IPS-18c (cell line): ENCODE measurements at regions not wholly inside any gene's neighbourhood (a gene's known extent, or its start where the extent isn't known, plus 50 kb on each side); places are given as distances from the start of the nearest gene placed in this dataset.

Experiments
- H3K4me3 ChIP-seq: 2 replicates; pipeline ENCODE4 v1.7.0; 2013; ENCODE audit warnings: low read depth, mild to moderate bottlenecking, low read length, moderate library complexity; ENCODE audit not compliant: insufficient read depth
- H3K9me3 ChIP-seq: one replicate; pipeline ENCODE4 v1.6.1; 2013; ENCODE audit warnings: mild to moderate bottlenecking, low read length, moderate library complexity; ENCODE audit not compliant: control insufficient read depth, insufficient read depth

DNA sequence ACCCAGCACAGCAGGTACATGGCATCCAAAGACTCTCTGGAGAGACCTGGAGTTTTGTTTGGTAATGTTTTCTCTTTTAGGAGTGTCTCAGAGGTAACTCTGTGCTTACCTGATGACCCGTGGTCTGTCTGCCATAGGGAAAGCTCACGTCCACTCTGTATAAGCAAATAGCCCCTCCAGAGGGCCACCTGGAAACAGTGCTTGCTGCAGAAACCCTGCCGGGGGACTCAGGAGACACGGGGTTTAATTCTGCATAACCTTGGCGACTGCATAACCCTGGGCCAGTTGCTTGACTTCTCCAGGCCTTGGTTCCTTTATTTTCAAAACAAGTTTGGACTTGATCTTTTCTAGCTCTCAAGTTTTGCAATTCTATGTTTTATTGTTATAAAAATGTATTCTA, 187.2 kb upstream of the SOX1 start:
- Histone ChIP-seq H3K4me3 (no peak overlapping the region), H3K9me3 (no peaks in the 10 kb centered on the region)

DNA sequence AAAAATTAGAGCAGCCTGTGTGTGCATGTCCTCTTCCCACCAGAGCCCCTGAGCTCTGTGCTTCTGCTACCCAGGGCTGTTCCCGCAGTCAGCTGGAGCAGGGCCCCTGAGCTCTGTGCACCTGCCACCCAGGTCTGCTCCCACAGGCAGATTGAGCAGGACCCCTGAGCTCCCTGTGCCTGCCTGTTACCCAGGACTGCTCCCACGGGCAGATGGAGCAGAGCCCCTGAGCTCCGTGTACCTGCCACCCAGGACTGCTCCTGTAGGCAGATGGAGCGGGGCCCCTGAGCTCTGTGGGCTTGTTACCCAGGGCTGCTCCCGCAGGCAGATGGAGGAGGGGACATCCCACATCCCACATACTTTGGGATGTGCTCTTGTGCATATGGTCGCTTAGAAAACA, 186.8 kb upstream of the SOX1 start:
- Histone ChIP-seq H3K9me3 (no peaks in the 10 kb centered on the region), H3K4me3 (no peak overlapping the region)

DNA sequence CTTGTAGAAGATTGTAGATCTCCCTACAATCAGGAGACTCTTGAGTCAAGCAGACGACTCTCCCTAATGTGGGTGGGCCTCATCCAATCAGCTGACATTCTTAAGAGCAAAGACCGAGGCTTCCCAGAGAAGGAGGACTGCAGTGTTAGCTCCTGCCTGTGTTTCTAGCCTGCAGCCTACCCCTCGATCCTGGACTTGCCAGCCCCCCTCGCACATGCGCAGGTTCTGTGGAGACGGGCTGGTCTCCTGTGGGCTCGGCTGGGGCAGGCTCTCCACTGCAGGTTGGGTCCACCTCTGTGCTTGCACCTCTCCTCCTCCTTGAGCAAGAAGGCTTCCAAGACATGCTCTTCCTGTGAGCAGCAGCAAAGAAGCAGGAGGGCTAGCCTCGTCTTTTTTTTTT, 185.2 kb upstream of the SOX1 start:
- Histone ChIP-seq H3K9me3 (no peaks in the 10 kb centered on the region), H3K4me3 (no peak overlapping the region)

DNA sequence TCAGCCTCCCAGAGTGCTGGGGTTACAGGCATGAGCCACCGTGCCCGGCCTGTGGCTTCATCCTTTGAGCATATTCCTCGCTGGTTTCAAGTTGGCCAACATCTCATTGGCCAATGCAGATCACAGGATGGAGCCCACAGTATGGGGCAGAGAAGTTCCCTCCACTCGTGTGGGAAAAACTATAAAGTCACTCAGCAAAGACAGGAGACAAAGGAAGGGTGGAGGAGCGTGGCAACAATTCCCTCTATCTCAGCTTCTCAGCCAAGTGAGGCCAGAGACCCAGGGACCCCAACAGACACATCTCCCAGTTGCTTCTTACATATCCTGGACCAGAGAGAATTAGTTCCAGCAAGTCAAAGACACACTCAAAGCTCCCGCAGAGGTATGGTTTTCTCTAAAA, 184.6 kb upstream of the SOX1 start:
- Histone ChIP-seq H3K4me3 (no peak overlapping the region), H3K9me3 (no peaks in the 10 kb centered on the region)

DNA sequence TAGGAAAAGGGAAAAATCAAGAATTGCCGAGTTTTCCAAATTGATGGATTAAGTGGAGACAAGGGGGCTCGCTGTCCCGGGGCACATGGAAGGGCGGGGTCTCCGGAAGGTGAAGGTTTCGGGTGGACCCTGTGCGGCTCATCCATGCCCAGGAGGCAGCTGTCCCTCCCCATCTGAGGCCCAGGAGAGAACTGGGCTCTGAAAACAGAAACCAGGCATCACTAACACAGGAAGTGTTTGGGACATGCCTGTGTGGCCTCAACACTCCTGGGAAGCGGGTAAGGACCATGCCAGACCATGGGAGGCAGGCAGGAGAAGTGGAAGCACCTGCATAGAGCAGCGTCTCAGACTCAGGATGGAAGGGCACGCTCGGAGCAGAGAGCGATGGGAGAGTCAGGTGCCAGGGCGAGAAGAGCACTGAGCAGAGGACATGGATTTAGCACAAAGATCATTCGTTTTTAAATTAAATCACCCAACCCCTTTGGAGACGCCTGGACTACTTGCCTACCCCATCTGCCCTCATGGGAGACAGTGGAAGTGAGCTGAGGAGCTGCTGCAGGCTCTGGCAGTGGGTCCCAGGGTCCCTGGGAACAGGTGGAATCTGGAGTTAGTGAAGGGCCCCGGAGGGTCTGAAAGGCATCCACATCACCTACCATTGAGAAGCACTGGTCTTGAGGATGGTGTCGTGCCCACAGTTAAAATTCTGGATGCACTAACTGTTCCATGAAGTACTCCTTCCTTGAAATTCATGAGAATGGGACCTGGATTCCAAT, 183.2 kb upstream of the SOX1 start:
- no peaks in the 10 kb centered on the region for H3K9me3 ChIP-seq

DNA sequence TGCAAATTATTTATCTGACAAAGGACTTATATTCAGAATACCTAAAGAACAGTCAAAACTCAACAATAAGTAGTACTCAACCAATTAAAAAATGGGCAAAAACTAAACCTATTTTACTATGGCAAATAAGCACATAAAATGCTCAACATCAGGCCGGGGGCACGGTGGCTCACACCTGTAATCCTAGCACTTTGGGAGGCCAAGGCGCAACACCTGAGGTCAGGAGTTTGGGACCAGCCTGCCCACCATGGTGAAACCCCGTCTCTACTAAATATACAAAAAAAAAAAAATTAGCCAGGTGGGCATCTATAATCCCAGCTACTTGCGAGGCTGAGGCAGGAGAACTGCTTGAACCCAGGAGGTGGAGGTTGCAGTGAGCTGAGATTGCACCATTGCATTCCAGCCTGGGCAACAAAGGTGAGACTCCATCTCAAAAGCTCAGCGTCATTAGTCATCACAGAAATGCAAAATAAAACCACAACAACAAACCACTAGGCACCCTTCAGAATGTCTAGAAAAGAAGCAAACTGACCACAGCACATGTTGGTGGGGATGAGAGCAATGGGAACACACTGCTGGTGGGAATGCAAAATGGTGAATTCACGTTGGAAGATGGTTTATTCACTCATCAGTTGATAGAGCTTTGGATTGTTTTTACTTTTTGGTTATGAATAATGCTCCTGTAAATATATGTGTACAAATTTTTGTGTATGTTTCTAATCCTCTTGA, 180.6 kb upstream of the SOX1 start:
- Histone ChIP-seq H3K4me3 (no peak overlapping the region), H3K9me3 (no peaks in the 10 kb centered on the region)

More for the DNA sequence above, 183.2 kb upstream of the SOX1 start:
- H3K4me3 ChIP-seq, result no peak overlapping the region

DNA sequence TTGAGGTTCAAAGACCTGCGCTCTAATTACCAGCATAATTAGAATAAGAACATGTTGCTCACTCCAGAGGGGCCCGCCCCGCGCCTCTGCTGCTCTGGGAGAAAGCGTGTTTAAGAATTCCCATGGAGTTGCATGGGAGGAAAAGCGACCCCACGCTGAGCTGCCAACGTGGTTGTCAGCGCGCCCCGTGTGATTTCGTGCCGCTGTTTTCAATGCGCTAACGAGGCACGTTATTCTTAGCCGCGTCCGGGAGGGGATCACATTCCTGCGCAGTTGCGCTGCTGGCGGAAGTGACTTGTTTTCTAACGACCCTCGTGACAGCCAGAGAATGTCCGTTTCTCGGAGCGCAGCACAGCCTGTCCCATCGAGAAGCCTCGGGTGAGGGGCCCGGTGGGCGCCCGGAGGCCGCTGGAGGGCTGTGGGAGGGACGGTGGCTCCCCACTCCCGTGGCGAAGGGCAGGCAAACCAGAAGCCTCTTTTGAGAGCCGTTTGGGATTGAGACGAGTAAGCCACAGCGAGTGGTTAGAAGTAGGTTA, 173.8 kb upstream of the SOX1 start:
- no peaks in the 10 kb centered on the region for H3K9me3 ChIP-seq
- H3K4me3 ChIP-seq, result peak overlapping the region; percentile 45

DNA sequence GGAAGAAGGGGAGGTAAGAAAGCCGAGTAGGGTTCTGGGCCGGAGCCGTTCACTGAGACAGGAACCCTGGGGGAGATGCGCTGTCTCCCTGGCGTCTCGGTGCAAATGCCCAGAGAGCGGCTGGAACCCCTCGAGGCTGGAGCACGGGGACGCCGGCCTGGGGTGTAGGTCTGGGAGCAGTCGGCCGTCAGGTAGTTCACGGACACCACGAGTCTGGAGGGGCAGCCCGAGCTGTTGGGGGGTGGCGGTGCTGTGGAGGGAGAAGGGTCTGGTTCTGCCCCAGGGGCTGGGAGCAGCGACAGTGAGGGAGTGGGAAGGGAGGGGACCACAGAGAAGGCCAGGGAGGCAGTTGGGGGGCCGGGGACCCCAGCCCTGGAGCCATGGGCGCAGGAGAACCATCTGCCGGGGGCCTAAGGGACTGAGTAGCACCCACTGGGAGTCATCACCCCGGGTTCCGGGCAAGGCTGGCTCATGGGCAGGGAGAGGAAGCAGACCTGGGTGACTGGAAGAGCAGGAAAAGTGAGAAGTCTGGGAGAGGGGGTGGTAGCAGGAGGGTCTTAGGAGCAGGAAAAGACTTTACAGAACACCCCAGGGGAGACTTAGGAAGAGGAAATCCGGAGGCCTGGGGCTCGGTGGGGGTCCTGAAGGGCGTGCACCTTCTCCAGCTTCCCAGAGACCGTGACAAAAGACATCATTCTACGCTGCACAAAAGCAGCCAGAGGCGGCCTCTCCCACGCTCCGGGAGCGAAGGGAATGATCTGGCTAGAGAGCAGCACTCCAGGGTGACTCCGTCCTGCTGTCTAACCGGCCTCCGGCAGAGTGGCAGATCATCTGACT, 173.1 kb upstream of the SOX1 start:
- H3K4me3 ChIP-seq, result peak overlapping the region; percentile 45

DNA sequence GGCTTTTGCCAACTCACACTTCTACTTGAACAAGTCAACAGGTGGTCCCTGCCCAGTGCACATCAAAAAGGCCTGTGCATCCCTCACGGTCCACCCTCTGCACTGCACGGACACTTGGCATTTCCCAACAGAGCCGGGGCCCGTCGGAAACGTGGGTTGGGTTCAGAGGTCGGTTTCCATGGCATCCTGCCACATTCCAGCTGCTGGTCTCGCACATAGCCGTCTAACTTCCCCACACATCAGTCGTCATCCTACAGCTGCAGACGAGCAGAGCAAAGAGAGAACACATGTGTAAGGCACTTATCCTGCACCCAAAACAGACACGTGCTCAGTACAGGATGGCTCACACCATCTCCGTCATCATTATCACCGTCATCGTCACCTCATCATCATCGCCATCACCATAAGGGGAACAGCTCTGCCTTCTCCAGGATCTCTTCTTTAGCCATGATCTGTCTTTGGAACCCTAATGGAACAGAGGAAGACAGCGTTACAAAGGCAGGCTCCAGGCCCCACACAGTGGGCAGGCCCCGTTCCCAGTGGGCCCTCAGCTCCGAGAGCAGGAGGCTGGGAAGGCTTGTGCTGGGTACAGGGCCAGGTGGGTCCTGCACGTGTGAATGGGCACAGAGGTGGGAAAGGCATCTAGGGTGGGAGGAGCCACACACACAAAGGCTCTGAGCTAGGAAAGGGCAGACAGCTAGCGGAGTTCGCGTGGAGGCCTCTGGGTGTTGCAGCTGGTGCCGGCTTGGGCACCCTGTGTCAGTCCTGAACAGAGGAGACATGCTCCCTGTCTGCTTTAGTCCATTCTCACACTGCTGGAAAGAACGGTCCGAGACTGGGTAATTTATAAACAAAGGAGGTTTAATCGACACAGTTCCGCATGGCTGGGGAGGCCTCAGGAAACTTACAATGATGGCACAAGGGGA, 170.8 kb upstream of the SOX1 start:
- H3K9me3 ChIP-seq, result no peaks in the 10 kb centered on the region
- no peak overlapping the region for H3K4me3 ChIP-seq

More for the DNA sequence above, 173.1 kb upstream of the SOX1 start:
- no peaks in the 10 kb centered on the region for H3K9me3 ChIP-seq

DNA sequence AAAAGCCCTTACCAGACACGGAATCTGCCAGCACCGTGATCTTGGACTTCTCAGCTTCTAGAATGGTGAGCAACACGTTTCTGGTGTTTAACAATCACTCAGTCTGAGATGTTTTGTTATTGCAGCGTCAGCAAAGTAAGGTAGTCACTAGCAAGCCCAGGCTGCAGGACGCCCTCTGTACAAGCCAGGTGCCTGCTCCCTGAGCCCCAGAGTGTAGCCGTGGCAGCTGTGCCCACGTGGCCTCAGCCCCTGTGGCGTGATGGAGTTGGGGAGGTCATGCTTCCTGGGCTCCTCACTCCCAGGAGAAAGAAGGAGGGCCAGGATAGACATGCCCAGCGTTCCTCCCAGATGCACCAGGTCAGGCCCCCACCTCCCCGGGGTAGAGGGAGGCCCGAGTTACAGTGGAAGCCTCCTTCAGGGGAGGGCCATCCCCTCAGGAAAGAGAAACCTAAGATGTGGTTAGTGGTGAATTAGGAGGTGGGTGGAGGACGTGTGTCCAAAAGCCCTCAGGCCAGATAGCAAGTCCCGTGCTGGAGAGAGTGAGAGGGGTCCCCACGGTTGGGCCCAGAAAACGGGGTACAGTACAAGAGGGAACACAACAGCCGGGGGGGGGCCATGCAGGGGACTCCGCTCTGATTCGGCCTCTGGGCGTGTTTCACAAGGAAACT, 169.6 kb upstream of the SOX1 start:
- H3K4me3 ChIP-seq, result no peak overlapping the region
- H3K9me3 ChIP-seq, result no peaks in the 10 kb centered on the region

DNA sequence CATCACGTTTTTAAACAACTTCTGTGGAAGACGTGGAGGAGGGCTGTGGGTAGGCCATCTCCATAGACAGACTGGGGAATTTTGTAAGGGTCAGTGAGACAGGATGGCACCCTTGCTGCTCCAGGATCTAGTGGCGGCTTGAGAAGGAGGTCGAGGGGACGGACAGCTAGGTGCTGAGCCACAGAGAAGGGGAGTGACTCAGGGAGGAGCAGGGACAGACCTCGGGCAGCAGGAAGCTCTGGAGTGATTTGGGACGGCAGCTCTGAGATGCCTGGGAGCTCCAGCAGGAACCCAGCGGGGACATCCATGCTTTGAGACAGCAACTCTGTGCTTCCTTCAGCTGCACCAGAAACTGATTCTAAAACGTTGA, 169.1 kb upstream of the SOX1 start:
- Histone ChIP-seq H3K4me3 (no peak overlapping the region), H3K9me3 (no peaks in the 10 kb centered on the region)

DNA sequence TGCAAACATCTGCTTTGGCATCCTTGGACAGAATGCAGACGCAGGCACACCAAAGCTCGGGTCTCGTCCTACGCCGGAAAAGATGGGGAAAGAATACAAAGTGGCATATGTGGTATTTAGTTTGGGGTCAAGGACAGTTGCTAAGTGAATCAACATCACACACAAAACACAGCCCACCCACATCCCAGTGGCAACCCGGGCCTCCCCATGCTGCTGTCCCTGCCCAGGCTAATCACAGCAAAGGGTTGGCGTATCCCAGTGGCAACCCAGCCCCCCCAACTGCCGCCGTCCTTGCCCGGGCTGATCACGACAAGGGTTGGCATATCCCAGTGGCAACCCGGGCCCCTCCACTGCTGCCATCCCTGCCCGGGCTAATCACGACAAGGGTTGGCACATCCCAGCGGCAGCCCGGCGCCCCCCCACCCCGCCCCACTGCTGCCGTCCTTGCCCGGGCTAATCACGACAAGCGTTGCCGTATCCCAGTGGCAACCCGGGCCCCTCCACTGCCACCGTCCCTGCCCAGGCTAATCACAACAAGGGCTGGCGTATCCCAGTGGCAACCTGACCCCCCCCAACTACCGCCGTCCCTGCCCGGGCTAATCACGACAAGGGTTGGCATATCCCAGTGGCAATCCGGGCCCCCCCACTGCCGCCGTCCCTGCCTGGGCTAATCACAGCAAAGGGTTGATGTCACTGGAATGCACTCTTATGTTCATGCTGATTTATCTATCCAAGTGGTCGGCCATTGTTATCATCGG, 167.8 kb upstream of the SOX1 start:
- H3K4me3 ChIP-seq, result no peak overlapping the region
- no peaks in the 10 kb centered on the region for H3K9me3 ChIP-seq

DNA sequence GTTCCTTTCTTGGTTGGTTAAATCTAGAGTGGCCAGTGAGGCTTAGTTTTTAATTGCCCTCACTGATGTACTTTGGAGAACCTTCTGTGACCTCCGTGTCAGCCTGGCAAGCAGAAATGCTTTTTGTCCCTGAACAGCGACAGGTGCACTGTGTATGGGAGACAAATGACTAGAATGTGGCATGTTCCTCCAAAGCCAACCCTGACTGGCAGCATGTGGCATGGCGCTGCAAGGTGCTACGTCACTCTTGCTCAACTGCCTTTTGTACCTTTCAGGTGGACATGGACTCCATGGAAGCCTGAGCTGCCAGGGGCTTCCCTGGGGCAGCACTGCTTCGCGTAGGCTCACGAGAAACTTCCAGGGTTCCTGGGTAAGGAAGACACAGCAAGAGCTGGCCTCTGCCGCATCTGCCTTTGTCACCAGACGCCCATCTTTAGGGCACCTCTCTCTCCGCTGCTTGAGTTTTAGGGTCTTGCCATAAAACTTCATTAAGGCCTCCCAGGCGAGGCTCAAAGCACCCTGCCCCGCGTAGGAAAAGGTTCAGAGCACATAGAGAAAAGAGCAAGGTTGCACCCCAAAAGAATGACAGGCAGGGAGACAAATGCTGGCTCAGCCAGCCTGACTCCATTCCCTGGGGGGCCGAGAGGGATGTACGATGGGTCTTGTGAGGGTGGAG, 167.1 kb upstream of the SOX1 start:
- no peak overlapping the region for H3K4me3 ChIP-seq
- no peaks in the 10 kb centered on the region for H3K9me3 ChIP-seq

DNA sequence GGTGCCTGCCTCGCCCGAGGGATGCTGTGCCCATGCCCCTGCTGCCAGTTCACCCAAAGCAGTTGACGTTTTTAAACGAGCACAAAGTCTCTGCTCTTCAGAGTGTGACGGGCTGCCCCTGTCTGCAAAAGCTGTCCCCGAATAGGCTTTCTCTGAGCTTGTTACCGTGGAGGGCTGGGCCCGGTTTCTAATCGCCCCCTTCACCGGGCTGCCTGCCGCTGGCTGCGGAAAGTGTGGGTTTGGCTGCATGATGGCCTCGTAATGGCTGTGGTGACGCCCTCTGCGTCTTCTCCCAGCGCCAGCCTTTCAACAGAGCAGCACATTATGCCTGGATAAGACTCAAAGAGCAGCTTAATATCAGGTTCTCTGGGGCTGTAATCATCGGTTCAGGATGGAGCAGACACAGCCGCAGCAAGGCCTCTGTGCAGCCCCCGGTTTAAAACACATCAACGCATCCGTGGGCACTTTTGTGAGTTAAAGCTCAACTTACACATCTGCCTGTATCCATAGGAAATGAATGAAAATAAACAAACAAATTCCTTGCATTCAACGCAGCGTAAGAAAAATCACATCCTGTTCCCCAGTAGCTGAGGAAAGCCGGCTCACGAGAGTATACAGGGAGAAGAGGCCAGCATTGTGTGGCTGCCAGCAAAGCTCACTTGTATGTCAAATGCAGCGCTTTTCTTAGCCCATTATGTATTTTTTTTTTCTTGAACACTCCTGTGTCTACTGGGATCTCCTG, 166.4 kb upstream of the SOX1 start:
- no peaks in the 10 kb centered on the region for H3K9me3 ChIP-seq

More for the DNA sequence above, 166.4 kb upstream of the SOX1 start:
- no peak overlapping the region for H3K4me3 ChIP-seq
